Aorta (tissue), 5 donors: ENCODE measurements at regions not wholly inside any gene's neighbourhood (a gene's known extent, or its start where the extent isn't known, plus 50 kb on each side); places are given as distances from the start of the nearest gene placed in this dataset.

Source experiments
- ATAC-seq: fragments of 200-7000 bp; cut with Tn5 transposase; one replicate; pipeline ENCODE4 v1.9.1; 2022; ENCODE audit warnings: moderate library complexity; ENCODE audit not compliant: low FRiP score
- DNase-seq, 2 donors: peaks; one replicate each; pipeline ENCODE4 v3.0.0-alpha.2; 2020
- H3K27ac ChIP-seq, 2 donors: one replicate each; pipeline ENCODE4 v1.5.1; 2013; ENCODE audit warnings: low read length in 2 of 2, mild to moderate bottlenecking in 2 of 2, moderate library complexity in 2 of 2, control low read depth in 1 of 2, inconsistent platforms in 1 of 2, low read depth in 1 of 2
- H3K27me3 ChIP-seq, 2 donors: one replicate each; pipeline ENCODE4 v1.6.1; 2013; ENCODE audit warnings: control low read depth in 1 of 2, low read length in 1 of 2, mild to moderate bottlenecking in 1 of 2, moderate library complexity in 1 of 2; ENCODE audit not compliant: insufficient read depth in 2 of 2, control insufficient read depth in 1 of 2
- H3K36me3 ChIP-seq, 2 donors: one replicate each; pipeline ENCODE4 v1.6.1; 2013; ENCODE audit warnings: control low read depth in 1 of 2, low read length in 1 of 2, mild to moderate bottlenecking in 1 of 2; ENCODE audit not compliant: insufficient read depth in 2 of 2, control insufficient read depth in 1 of 2
- H3K4me1 ChIP-seq, 2 donors: one replicate each; pipeline ENCODE4 v1.6.1; 2013; ENCODE audit warnings: low read length in 2 of 2, control low read depth in 1 of 2, mild to moderate bottlenecking in 1 of 2, moderate library complexity in 1 of 2; ENCODE audit not compliant: insufficient read depth in 2 of 2, control insufficient read depth in 1 of 2
- H3K4me3 ChIP-seq, 2 donors: one replicate each; pipeline ENCODE4 v1.5.1; 2013; ENCODE audit warnings: low read length in 2 of 2, control low read depth in 1 of 2, mild to moderate bottlenecking in 1 of 2
- H3K9me3 ChIP-seq: one replicate; pipeline ENCODE4 v1.6.1; 2013; ENCODE audit warnings: mild to moderate bottlenecking, low read length; ENCODE audit not compliant: control insufficient read depth
- WGBS, 2 donors: extraction: QIAGEN DNeasy Blood & Tissue Kit; methylation state at CpG; one replicate each; pipeline ENCODE4 v1.1.7; 2013; 5-methylcytosine and 5-hydroxymethylcytosine counted together
- intact Hi-C, 2 donors: fragments of 100-400 bp; cut with DNase I; formaldehyde crosslinking; loops; one replicate each; pipeline versions ENCODE4 v1.14.2 to v1.15.0; 2022
- donor health status: healthy with polysubstance abuse.
- donor health status: Bipolar disorder and iron deficiency.
- donor health status: DM: no; HTN: no; CAD: no.
- donor health status: DM: no; HTN: no; CAD: no.
- donor health status: DM: yes; HTN: yes; CAD: no.

- intact Hi-C loops, result no loop called here
- no peaks in the 10 kb centered on the region for H3K4me1 ChIP-seq
- ATAC-seq, result no peak
- DNase-seq, result no peak
- no peaks in the 10 kb centered on the region for H3K9me3 ChIP-seq
- no peak overlapping the region for H3K27ac ChIP-seq
- 94 to 96% methylated on average over 3 of the region's 3 CpGs for WGBS, 2 donors
- no peaks in the 10 kb centered on the region for H3K36me3 ChIP-seq
- H3K4me3 ChIP-seq, result no peak overlapping the region
- no peaks in the 10 kb centered on the region for H3K27me3 ChIP-seq
Observed at GRCh38 chr6:26267083-26267589, 97.9 kb upstream of the BTN3A2 start.

- intact Hi-C loops, result no loop called here
- no peak for ATAC-seq
- Histone ChIP-seq H3K27ac (no peak overlapping the region), H3K27me3 (no peaks in the 10 kb centered on the region), H3K9me3 (no peaks in the 10 kb centered on the region), H3K36me3 (no peaks in the 10 kb centered on the region), H3K4me3 (no peak overlapping the region), H3K4me1 (no peaks in the 10 kb centered on the region)
- WGBS, 2 donors, result 86% methylated on average over 19 of the region's 19 CpGs
- DNase-seq, result no peak
Observed at GRCh38 chr6:26268659-26269402, 96.2 kb upstream of the BTN3A2 start.

DNA sequence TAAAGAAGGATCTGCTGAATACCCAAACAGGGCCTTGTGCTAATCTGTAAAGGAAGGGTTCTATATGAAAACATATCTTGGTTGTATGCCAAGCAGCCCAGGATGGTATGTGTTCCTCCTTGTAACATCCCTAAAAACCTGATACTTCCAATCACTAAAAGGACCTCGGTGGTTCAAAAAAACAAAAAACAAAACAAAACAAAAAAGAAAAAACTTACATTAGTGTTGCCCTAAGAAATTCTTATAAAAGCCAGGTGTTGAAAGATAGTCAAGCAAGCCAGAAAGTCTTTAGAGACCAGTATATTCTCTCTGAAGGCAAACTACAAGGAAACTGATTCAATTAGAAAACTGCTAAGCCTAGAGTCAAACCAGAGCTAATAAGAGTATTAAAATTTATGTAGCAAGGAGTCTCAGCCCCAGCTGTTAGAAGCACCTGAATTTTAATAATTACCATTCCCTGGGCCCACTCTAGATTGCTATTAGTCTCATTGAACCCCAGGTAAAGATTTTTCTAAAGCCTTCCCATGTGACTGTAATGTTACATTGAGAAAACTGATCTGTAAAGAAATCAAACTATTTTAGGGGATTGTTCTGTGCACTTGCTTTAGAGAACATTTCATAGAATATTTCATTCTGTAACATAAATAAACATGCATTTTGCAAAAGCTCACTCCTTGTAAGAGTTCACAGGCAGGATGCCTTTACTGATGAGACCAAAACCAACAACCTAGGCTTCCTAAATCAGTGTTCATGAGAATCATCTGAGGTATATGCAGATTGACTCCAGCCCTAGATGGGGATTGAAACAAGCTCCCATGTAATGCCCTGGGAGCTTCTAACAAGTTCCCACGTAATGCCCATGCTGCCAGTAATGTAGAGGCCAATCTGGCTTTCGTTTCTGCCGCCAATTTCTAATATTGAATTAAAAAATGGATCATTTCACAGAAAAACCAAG is 95.2 kb upstream of the BTN3A2 start:
- H3K9me3 ChIP-seq, result no peaks in the 10 kb centered on the region
- no peak overlapping the region for H3K4me3 ChIP-seq
- intact Hi-C loops, result loop anchor here in 1 of 2 donors (5.0 kb wide), 2 partner anchors 53 to 73 kb away; a partner anchor contains a TSS
- H3K27me3 ChIP-seq, result no peaks in the 10 kb centered on the region
- DNase-seq (no peak), ATAC-seq (no peak)
- H3K27ac ChIP-seq, result no peak overlapping the region
- H3K4me1 ChIP-seq, result no peaks in the 10 kb centered on the region
- WGBS, 2 donors, result 51 to 55% methylated on average over 4 of the region's 4 CpGs
- H3K36me3 ChIP-seq, result no peaks in the 10 kb centered on the region

DNA sequence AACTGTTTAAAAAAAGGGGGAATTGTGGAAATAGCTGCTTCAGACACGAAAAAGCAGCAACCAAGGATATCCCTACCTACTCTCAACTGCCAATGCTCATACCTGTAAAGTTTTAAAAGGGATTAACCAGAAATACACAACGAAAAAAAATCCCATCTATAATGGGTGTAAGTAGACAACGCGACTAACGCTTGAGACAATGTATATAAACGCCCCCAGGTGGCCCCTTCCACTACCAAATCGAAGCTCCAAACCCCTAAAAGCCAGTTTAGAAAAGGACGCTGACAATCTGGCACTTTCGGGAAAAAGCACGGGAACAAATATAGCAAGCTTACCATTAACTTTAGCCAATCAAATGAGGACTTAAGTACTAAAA is 94.5 kb upstream of the BTN3A2 start:
- intact Hi-C loops, result loop anchor here in 1 of 2 donors (5.0 kb wide), 2 partner anchors 53 to 73 kb away; a partner anchor contains a TSS
- H3K4me3 ChIP-seq, result no peak overlapping the region
- H3K27ac ChIP-seq, result no peak overlapping the region
- 30 to 34% methylated on average over 10 of the region's 10 CpGs for WGBS, 2 donors
- ATAC-seq (no peak), DNase-seq (no peak)
- H3K36me3 ChIP-seq, result no peaks in the 10 kb centered on the region
- H3K4me1 ChIP-seq, result no peaks in the 10 kb centered on the region
- no peaks in the 10 kb centered on the region for H3K9me3 ChIP-seq
- no peaks in the 10 kb centered on the region for H3K27me3 ChIP-seq

- WGBS, 2 donors, result 5% methylated on average over 49 of the region's 49 CpGs
- no peaks in the 10 kb centered on the region for H3K9me3 ChIP-seq
- ATAC-seq (peak; percentile 82), DNase-seq (peak; percentile 64 to 79)
- peak overlapping the region in 1 of 2 donors; percentile 98 for H3K27ac ChIP-seq
- no peaks in the 10 kb centered on the region for H3K4me1 ChIP-seq
- H3K27me3 ChIP-seq, result no peaks in the 10 kb centered on the region
- H3K36me3 ChIP-seq, result no peaks in the 10 kb centered on the region
- peak overlapping the region in 1 of 2 donors; percentile 18 for H3K4me3 ChIP-seq
- intact Hi-C loops, result loop anchor here in 1 of 2 donors (5.0 kb wide), 2 partner anchors 54 to 74 kb away; a partner anchor contains a TSS
Observed at GRCh38 chr6:26270903-26271667, 93.9 kb upstream of the BTN3A2 start.

DNA sequence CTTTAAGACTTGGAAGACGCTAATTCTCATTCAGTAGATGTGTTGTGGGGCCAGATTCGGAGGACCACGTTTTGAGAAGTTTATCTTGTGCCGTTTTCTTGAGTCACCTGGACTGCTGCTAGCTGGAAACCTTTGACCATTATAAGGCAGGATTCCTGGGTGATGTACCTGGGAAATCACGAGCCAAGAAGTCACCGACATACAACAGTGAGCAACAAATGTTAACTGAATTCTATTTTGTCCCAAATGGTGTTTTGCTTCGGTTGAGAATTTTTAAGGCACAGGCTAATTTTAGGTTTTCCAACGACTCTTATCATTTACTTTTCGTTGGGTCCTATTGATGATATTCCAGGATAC is 93.4 kb upstream of the BTN3A2 start:
- WGBS, 2 donors, result 1% methylated on average over 9 of the region's 9 CpGs
- intact Hi-C loops, result loop anchor here in 1 of 2 donors (5.0 kb wide), 2 partner anchors 54 to 74 kb away; a partner anchor contains a TSS
- no peak for ATAC-seq
- H3K27me3 ChIP-seq, result no peaks in the 10 kb centered on the region
- no peaks in the 10 kb centered on the region for H3K36me3 ChIP-seq
- H3K27ac ChIP-seq, result peak overlapping the region; percentile 17 to 98
- peak overlapping the region in 1 of 2 donors; percentile 18 for H3K4me3 ChIP-seq
- H3K9me3 ChIP-seq, result no peaks in the 10 kb centered on the region
- H3K4me1 ChIP-seq, result no peaks in the 10 kb centered on the region
- DNase-seq, result no peak

DNA sequence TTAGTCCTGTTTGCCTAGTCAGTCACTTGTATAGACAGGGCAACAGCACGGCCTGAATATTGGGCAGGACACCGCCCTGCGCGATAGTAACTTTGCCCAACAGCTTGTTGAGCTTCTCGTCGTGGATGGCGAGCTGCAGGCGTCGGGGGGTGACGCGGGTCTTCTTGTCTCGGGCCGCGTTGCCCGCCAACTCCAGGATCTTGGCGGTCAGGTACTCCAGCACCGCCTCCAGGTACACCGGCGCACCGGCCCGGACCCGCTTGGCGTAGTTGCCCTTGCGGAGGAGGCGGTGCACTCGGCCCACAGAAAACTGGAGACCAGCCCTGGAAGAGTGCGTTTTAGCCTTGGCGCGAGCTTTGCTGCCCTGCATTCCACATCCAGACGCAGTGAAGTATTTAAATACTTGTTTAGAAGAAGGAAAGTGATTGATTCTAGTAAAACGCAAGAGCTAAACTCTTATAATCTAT is 92.8 kb upstream of the BTN3A2 start:
- peak overlapping the region; percentile 17 to 98 for H3K27ac ChIP-seq
- H3K4me3 ChIP-seq, result peak overlapping the region; percentile 18 to 37
- H3K27me3 ChIP-seq, result no peaks in the 10 kb centered on the region
- WGBS, 2 donors, result 1 to 2% methylated on average over 31 of the region's 31 CpGs
- DNase-seq, result peak; percentile 73 to 85
- H3K36me3 ChIP-seq, result no peaks in the 10 kb centered on the region
- ATAC-seq, result peak; percentile 70
- H3K4me1 ChIP-seq, result no peaks in the 10 kb centered on the region
- H3K9me3 ChIP-seq, result no peaks in the 10 kb centered on the region
- intact Hi-C loops, result loop anchor here in 1 of 2 donors (5.0 kb wide), 2 partner anchors 55 to 75 kb away; a partner anchor contains a TSS
